AML-193 (cell line): ENCODE measurements at regions not wholly inside any gene's neighbourhood (a gene's known extent, or its start where the extent isn't known, plus 50 kb on each side); places are given as distances from the start of the nearest gene placed in this dataset.

ENCODE experiments used
- DNase-seq, 2 experiments: peaks; one replicate each; lab custom pipeline; 2025; lab: John Stamatoyannopoulos, UW

- DNase-seq: no peak
These were observed 259.0 kb upstream of the GHITM start for GRCh38 chr10:83880252-83880791.

- DNase-seq: no peak
These were observed 257.6 kb upstream of the GHITM start for GRCh38 chr10:83881661-83882060.

DNA sequence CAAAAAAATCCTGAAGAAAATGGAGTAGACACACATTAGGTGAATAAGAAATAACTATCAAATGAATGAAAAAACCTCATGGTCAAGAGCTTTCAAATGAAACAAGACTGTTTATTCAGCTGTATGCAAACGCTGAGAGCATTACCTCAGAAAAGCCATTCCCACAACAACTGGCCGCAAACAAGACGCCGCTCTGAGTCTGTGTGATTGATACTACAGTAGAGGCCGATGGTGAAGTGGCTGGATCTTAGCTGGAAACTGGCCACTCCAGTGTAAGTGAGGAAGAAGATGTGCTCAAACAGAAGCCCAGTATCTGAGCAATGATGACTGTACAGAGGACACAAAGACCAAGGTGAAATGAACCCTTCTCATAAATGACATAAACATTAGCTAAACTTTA lies 252.4 kb upstream of the GHITM start:
- no peak for DNase-seq

DNA sequence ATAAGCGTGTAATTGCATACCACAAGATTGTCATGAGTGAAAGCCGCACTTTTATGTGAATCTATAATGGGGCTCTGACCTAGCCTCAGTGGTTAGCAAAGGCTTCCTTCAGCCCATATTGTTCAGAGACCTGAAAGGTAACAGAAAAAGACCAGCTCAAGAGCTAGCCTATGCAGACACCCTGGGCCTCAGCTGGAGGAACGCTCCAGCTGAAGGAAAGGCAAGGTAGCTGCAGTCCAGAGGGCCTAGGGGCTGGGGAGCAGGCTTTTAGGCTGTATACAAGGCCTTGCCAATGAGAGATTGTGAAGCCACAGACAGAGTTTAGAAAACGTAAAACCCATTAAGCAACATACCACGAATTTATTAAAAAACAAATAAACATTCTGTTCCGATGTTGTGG lies 246.6 kb upstream of the GHITM start:
- no peak for DNase-seq

DNA sequence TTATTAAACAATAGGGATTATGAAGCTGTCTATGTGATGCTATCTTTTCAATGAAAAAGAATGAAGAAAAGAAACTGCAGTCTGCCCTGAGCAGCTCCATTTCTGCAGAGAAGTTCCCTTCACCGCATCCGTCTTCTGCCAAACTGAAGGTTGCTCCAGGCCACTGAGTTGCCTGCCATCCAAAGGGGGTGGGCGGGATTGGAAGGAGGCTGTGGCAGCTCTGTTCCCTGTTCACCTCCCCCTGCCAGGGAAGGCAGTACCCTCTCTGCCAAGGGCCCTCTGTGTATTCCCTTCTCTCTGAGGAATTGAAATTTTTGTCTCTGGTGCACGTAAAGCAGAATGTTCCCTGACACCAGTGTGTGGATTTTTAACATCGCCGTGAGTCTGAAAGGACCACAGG lies 243.1 kb upstream of the GHITM start:
- no peak for DNase-seq

DNA sequence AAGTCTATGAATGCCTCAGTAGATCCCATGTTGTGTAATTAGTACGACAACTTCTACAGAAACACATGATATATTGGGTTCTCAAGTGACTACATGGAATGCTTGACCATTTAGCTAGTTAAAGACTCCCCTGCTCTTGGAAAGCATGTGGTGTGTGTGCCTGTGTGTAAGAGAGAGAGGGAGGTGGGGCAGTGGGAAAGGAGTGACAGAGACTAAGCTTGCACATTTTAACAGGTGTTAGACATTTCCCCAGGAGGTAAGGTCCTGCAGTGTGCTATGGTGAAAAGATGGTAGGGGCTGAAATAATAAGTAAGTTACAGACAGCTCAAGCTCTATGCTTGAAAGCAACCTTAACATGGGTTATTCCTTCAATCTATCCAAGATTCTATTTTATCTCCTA lies 241.7 kb upstream of the GHITM start:
- DNase-seq: no peak

- DNase-seq: no peak
These were observed 230.8 kb upstream of the GHITM start for GRCh38 chr10:83908506-83908905.

- no peak for DNase-seq
These were observed 230.3 kb upstream of the GHITM start for GRCh38 chr10:83909001-83909400.

DNA sequence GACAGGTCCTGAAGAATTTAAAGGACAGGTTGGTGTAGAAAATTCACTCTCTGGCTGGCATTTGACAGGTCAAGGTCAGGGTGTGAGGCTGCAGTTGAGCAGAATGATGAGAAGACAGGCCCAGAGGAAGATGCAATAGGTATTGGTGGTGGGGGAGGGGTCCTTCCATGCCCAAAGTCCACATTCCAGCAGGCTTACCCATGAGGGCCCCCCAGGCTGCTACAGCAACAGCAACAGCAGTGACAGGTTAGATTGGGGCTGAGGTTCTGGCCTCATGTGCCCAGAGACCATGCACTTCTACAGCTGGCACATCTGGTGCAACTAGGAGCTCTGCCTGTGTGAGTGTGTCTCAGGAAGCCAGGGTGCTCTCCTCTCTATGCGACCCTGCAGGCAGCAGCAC lies 223.5 kb upstream of the GHITM start:
- DNase-seq: no peak

- DNase-seq: no peak
These were observed 221.5 kb upstream of the GHITM start for GRCh38 chr10:83917537-83918506.

DNA sequence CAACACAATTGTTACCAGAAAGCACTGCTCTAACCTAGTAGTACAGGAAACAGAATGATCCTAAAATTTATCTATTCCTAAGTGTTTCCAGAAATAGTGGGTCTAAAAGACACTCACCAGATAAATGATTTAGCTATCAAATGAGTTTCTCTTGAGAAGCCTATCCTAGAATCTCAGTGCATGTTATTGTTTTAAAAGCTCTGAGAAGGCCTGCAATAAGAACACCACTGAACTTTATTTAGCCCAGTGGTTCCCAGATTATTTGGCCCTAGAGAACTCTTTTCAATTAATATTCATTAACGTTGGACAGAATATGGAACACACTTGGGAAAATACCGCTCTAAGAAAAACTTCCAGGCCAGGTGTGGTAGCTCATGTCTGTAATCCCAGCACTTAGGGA lies 220.1 kb upstream of the GHITM start:
- no peak for DNase-seq

GRCh38 chr10:83921984-83922860 lies 217.1 kb upstream of the GHITM start:
- DNase-seq: no peak

DNA sequence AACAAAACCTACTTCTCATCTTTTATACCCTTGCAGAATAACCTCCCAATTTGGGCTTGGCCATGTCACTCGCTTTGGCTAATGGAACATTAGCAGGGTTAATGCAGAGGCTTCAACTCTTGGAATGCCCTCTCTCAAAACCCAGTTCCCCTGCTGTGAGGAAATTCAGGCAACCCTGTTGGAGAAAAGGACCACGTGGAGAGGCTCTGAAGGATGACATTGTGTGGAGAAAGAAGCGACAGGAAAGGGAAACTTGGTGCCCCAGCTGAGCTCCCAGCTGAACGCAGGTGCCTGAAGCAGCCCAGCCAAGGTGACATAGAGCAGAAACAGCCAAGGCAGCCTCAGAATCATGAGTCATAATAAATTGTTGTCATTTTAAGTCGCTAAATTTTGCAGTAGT lies 214.2 kb upstream of the GHITM start:
- DNase-seq: no peak

DNA sequence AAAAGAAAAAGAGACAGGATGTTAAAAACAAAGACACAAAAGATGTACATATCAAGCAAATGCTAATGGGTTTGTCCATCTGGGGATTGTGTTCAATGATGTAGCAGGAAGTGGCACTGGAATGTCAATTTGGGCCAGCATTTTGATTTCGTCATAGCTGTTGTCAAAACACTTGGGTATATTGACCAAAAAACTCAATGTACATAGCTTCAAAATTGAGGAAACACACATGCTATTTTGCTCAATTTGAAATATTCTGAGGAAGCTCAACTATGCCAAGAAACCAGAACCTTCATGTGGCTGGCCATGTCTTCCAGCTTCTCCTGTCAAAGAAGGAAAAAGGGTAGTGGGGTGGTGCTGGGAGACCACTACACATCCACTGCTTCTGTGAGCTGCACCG lies 212.7 kb upstream of the GHITM start:
- DNase-seq: no peak

- DNase-seq: no peak
These were observed 212.1 kb upstream of the GHITM start for GRCh38 chr10:83927166-83927565.

- no peak for DNase-seq
These were observed 209.9 kb upstream of the GHITM start for GRCh38 chr10:83929399-83929798.

- DNase-seq: no peak
These were observed 207.6 kb upstream of the GHITM start for GRCh38 chr10:83931669-83932068.

DNA sequence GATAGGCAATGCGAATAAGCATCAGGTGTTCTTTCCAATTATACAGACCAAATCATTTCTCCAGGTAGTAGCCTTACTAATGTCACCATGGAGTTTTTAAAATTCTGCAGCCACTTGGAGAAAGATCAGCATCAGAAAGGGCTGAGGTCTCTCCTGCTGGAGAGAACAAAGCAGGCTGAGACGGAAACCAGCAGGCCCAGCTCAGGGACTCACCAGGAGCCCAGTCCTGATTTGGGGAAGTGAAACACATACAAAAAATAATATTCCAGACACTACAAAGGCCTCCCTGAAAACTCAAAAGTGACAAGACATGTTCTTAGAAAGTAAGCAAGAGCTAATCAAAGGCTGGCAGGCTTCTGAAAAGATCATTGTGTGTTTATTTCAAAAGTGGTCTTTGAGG lies 207.1 kb upstream of the GHITM start:
- DNase-seq: no peak

GRCh38 chr10:83934062-83934461 lies 205.2 kb upstream of the GHITM start:
- DNase-seq: no peak

GRCh38 chr10:83934641-83935338 lies 204.5 kb upstream of the GHITM start:
- no peak for DNase-seq

GRCh38 chr10:83935339-83935736 lies 204.0 kb upstream of the GHITM start:
- no peak for DNase-seq

- DNase-seq: no peak
These were observed 203.4 kb upstream of the GHITM start for GRCh38 chr10:83935911-83936310.
